ENCODE measurements at regions not wholly inside any gene's neighbourhood (a gene's known extent, or its start where the extent isn't known, plus 50 kb on each side); places are given as distances from the start of the nearest gene placed in this dataset.

GRCh38 chr1:4045397-4046010 is 145.4 kb upstream of the C1orf174 start:
- no peak overlapping the region for H3K4me3 ChIP-seq (ENCODE audit: low read depth, low read length)
- no peak for TF ChIP-seq CTCF (IDR thresholded peaks at IDR 0.05; ENCODE audit: low read depth, low read length)

- H3K4me3 ChIP-seq (ENCODE audit: low read depth, low read length), result no peak overlapping the region
- TF ChIP-seq CTCF (IDR thresholded peaks at IDR 0.05; ENCODE audit: low read depth, low read length), result no peak
These were observed 146.9 kb upstream of the C1orf174 start for GRCh38 chr1:4046836-4047461.

- no peak for TF ChIP-seq CTCF (IDR thresholded peaks at IDR 0.05; ENCODE audit: low read depth, low read length)
- H3K4me3 ChIP-seq (ENCODE audit: low read depth, low read length), result no peak overlapping the region
These were observed 147.6 kb upstream of the C1orf174 start for GRCh38 chr1:4047666-4048065.

- no peak for TF ChIP-seq CTCF (IDR thresholded peaks at IDR 0.05; ENCODE audit: low read depth, low read length)
- no peak overlapping the region for H3K4me3 ChIP-seq (ENCODE audit: low read depth, low read length)
These were observed 148.0 kb upstream of the C1orf174 start for GRCh38 chr1:4048076-4048475.

GRCh38 chr1:4048921-4049320 is 148.8 kb upstream of the C1orf174 start:
- TF ChIP-seq CTCF (IDR thresholded peaks at IDR 0.05; ENCODE audit: low read depth, low read length), result no peak
- no peak overlapping the region for H3K4me3 ChIP-seq (ENCODE audit: low read depth, low read length)

GRCh38 chr1:4050998-4051397 is 150.9 kb upstream of the C1orf174 start:
- no peak for TF ChIP-seq CTCF (IDR thresholded peaks at IDR 0.05; ENCODE audit: low read depth, low read length)
- no peak overlapping the region for H3K4me3 ChIP-seq (ENCODE audit: low read depth, low read length)

GRCh38 chr1:4052657-4053056 is 152.6 kb upstream of the C1orf174 start:
- no peak overlapping the region for H3K4me3 ChIP-seq (ENCODE audit: low read depth, low read length)
- TF ChIP-seq CTCF (IDR thresholded peaks at IDR 0.05; ENCODE audit: low read depth, low read length), result no peak
